ENCODE measurements at regions not wholly inside any gene's neighbourhood (a gene's known extent, or its start where the extent isn't known, plus 50 kb on each side); places are given as distances from the start of the nearest gene placed in this dataset.
"Not testable (repeated sequence)": the region's sequence is repeated elsewhere in the genome, so short reads cannot be mapped to it uniquely, and the experiment has no call there.

DNA sequence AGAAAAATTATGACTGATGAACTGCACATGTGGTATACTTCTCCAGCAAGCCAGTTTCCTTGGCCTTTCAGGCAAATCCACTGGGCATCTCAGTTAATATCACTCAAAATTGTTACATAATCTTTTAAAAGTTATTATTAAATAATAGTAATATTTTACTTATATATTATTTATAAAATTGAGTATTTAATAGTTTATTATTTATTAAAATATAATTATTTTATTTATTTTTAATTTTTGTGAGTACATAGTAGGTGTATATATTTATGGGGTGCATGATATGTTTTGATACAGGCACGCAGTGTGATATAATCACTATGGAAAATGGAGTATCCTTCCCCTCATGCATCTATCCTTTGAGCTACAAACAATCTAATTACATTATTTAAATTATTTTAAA lies 384.1 kb upstream of the LRFN5 start:
- 66 to 89% methylated on average over 1 of the region's 1 CpG for WGBS, 2 donors
- Histone ChIP-seq H3K27me3 (no peaks in the 10 kb centered on the region), H3K4me1 (no peaks in the 10 kb centered on the region), H3K9me3 (no peaks in the 10 kb centered on the region), H3K36me3 (no peaks in the 10 kb centered on the region), H3K4me3 (no peak overlapping the region), H3K27ac (no peak overlapping the region)
- TF ChIP-seq CTCF (IDR thresholded peaks at IDR 0.05) = no peak
- no peak for DNase-seq
- intact Hi-C loops (cut with DNase I) = no loop called here
- no peak for ATAC-seq
- no peak for FAIRE-seq

DNA sequence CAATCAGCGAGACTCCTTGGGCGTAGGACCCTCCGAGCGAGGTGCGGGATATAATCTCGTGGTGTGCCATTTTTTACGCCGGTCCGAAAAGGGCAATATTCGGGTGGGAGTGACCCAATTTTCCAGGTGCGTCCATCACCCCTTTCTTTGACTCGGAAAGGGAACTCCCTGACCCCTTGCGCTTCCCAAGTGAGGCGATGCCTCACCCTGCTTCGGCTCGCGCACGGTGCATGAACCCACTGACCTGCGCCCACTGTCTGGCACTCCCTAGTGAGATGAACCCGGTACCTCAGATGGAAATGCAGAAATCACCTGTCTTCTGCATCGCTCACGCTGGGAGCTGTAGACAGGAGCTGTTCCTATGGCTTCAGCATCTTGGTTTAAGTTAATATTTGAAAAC lies 391.7 kb upstream of the LRFN5 start:
- WGBS, 2 donors = 83 to 92% methylated on average over 22 of the region's 22 CpGs
- H3K4me1 ChIP-seq; intact Hi-C loops (cut with DNase I); FAIRE-seq; H3K36me3 ChIP-seq; ATAC-seq; H3K9me3 ChIP-seq; H3K27me3 ChIP-seq; H3K27ac ChIP-seq; H3K4me3 ChIP-seq: not testable (repeated sequence)
- peak in 1 of 6 donors; percentile 24 for DNase-seq

- FAIRE-seq = no peak
- no peak for TF ChIP-seq CTCF (IDR thresholded peaks at IDR 0.05)
- DNase-seq = no peak
- ATAC-seq = no peak
- Histone ChIP-seq H3K4me1 (no peaks in the 10 kb centered on the region), H3K9me3 (no peaks in the 10 kb centered on the region), H3K36me3 (no peaks in the 10 kb centered on the region), H3K27me3 (no peaks in the 10 kb centered on the region), H3K4me3 (no peak overlapping the region), H3K27ac (no peak overlapping the region)
- WGBS, 2 donors = 19 to 29% methylated on average over 3 of the region's 3 CpGs
- intact Hi-C loops (cut with DNase I) = loop anchor here in 2 of 3 donors (5.0 kb wide), 1 partner anchor 64 kb away; no protein-coding TSS in a partner anchor
Measured at GRCh38 chr14:41201696-41202095, 405.0 kb upstream of the LRFN5 start.

GRCh38 chr14:41187868-41188267 lies 418.8 kb upstream of the LRFN5 start:
- 38 to 44% methylated on average over 3 of the region's 3 CpGs for WGBS, 2 donors
- no peaks in the 10 kb centered on the region for H3K36me3 ChIP-seq
- no peak for TF ChIP-seq CTCF (IDR thresholded peaks at IDR 0.05)
- no peak overlapping the region for H3K27ac ChIP-seq
- no peaks in the 10 kb centered on the region for H3K27me3 ChIP-seq
- FAIRE-seq (no peak), ATAC-seq (no peak), DNase-seq (no peak)
- H3K9me3 ChIP-seq = no peaks in the 10 kb centered on the region
- no peak overlapping the region for H3K4me3 ChIP-seq
- intact Hi-C loops (cut with DNase I) = no loop called here
- no peaks in the 10 kb centered on the region for H3K4me1 ChIP-seq

- no peak for FAIRE-seq
Measured at GRCh38 chr14:41171045-41171444, 435.6 kb upstream of the LRFN5 start.

More at GRCh38 chr14:41171045-41171444, 435.6 kb upstream of the LRFN5 start:
- 27 to 46% methylated on average over 3 of the region's 3 CpGs for WGBS, 2 donors
- intact Hi-C loops (cut with DNase I) = no loop called here
- DNase-seq = no peak
- no peak for ATAC-seq
- Histone ChIP-seq H3K4me1 (no peaks in the 10 kb centered on the region), H3K36me3 (no peaks in the 10 kb centered on the region), H3K27me3 (no peaks in the 10 kb centered on the region), H3K27ac (no peak overlapping the region), H3K9me3 (no peaks in the 10 kb centered on the region), H3K4me3 (no peak overlapping the region)
- no peak for TF ChIP-seq CTCF (IDR thresholded peaks at IDR 0.05)

Measured in pancreas (tissue), 10 donors.